ENCODE measurements at regions not wholly inside any gene's neighbourhood (a gene's known extent, or its start where the extent isn't known, plus 50 kb on each side); places are given as distances from the start of the nearest gene placed in this dataset.
A peak's percentile ranks its signal among the peaks of the same experiment; 100 is the strongest.
"Not testable (repeated sequence)": the region's sequence is repeated elsewhere in the genome, so short reads cannot be mapped to it uniquely, and the experiment has no call there.

DNA sequence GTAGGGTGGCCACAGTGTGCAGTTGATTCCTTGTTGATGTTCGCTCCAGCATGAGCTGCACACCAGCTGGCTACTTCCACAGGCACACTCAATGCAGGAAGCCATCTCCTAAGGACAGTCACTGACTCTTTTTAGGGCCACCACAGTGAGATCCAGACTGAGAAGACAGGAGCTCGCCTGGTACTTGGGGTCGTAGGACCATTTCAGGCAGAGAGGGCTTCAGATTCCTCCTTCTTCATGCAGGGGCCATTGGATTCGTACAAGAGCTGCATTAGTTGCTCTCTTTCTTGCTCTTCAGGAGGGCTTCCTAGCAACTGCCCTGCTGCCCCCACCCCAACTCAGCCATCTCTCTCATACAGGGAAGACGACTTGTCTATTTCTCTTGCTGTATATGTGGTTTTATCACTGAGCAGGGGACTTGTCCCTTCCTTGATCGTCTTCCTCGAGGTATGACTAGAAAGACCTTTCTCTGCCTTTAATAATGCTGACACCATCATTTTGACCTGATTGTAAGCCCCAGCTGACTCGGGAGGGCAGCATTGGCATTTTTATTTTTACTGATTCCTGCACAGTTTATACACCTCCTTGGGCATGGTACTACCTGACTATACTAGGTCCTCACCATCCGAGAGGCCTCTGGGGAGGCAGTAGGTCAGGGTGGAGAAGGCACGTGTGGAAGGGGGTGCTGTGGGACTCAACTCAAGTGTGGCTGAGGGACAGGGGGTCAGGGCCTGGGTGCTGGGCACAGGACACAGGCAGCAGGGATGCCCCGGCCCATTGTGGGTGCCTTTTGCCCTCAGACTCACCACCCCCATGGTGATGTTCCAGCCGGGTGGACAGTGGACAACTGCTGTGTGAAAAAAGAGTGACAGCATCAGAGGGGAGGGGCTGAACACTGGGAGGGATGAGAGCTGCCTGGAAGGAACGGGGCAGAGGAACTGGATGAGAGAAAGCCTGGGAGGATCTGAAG, 136.7 kb upstream of the ZNF746 start:
- no peak for DNase-seq (ENCODE audit: low read depth)

DNA sequence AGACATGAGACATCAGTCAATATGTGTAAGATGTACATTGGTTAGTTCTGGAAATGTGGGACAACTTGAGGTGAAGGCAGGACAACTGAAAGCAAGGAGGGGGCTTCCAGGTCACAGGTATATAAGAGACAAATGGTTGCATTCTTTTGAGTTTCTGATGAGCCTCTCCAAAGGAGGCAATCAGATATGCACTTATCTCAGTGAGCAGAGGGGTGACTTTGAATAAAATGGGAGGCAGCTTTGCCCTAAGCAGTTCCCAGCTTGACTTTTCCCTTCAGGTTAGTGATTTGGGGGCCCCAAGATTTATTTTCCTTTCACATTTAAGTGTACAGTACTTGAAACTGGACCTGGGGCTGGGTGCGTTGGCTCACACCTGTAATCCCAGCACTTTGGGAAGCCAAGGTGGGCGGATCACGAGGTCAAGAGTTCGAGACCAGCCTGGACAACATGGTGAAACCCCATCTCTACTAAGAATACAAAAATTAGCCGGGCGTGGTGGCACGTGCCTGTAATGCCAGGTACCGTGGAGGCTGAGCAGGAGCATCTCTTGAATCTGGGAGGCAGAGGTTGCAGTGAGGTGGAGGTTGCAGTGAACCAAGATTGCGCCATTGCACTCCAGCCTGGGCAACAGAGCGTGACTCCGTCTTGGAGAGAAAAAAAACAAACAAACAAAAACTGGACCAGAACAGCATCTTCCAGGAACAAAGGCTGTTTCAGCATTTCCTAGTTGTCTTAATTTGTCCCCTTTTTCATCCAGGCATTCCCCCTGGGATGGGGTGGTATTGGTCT, 130.9 kb upstream of the ZNF746 start:
- not testable (repeated sequence) for DNase-seq (ENCODE audit: low read depth)

DNA sequence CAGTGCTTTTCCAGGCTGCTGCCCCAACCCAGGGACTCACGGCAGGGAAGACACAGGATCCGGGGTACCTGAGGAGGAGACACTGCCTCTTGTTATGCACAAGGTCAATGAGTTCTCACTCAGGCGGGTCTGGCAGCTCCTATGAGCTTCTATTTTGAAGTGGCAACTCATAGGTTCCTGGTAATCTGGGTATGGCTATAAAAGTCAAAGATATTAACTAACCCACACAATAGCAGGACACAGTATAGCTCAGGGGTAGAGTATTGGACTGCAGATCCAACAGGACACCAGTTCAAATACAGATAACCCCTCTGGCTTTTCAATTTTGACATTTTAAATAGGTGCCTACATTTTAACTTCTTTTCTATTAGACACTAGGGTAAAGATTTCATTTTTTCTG, 130.3 kb upstream of the ZNF746 start:
- DNase-seq (ENCODE audit: low read depth) = no peak

DNA sequence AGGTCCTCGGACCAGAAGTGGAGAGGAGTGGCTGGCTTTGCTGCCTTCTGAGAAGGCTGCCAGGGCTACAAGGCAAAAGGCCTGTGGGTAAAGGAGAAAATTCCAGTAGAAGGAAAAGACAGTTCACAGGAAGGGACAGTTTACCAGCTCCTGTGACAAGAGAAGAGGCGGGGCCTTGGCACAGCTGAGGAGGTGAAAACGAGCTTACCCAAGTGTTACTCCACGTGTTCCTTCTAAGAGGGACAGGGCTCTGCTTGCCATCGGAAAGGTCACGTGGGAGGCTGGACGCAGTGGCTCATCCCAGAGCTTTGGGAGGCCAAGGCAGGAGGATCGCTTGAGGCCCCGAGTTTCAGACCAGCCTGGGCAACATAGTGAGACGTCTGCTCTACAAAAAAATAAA, 129.4 kb upstream of the ZNF746 start:
- DNase-seq (ENCODE audit: low read depth) = no peak

DNA sequence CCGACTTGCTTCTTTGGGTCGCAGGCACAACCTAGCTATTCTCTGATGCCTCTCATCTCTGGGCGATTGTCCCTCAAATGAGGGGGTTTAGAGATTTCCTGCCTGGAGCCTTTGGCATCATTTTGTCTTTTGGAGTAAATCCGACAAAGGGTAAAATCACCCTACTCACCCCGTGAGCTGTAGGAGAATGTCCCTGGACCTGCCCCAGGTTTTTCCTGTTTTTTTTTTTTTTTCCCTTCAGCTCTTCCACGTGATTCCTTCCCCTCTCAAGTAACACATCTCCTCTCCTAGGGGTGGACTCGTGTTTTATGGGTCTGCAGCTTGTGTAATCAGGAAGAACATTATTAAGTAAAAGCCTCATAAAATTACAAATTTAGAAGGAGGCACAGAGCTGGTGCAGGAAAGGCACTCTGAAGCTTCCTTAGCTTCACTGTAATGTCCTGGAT, 128.4 kb upstream of the ZNF746 start:
- peak; percentile 48 for DNase-seq (ENCODE audit: low read depth)

DNA sequence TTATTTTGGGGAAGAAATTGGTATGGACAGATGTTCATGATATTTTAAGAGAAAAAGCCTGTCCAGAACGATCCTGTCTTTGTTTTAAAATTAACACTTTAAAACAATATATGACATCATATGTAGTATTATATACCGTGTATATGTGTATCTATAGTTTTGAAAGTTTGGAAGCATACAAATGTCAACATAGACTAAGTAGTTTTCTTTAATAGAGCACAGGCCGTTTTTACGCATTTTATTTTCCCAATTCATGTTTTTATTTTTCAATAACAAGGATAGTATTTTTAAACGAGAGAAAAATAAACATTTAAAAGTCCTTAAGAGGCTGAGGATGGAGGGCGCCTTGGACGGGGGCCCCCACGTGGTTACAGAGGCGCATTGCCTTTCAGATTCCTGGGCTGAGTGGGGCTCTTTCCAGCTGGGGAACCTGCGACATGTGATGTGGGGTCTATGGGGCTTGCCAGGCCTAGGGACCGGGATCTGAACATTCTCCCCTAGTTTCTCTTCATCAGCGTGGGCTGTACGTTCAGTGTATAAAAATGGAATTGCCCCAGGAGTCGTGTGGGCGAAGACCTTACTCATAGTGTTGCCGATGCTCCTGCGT, 127.8 kb upstream of the ZNF746 start:
- peak; percentile 42 for DNase-seq (ENCODE audit: low read depth)

DNA sequence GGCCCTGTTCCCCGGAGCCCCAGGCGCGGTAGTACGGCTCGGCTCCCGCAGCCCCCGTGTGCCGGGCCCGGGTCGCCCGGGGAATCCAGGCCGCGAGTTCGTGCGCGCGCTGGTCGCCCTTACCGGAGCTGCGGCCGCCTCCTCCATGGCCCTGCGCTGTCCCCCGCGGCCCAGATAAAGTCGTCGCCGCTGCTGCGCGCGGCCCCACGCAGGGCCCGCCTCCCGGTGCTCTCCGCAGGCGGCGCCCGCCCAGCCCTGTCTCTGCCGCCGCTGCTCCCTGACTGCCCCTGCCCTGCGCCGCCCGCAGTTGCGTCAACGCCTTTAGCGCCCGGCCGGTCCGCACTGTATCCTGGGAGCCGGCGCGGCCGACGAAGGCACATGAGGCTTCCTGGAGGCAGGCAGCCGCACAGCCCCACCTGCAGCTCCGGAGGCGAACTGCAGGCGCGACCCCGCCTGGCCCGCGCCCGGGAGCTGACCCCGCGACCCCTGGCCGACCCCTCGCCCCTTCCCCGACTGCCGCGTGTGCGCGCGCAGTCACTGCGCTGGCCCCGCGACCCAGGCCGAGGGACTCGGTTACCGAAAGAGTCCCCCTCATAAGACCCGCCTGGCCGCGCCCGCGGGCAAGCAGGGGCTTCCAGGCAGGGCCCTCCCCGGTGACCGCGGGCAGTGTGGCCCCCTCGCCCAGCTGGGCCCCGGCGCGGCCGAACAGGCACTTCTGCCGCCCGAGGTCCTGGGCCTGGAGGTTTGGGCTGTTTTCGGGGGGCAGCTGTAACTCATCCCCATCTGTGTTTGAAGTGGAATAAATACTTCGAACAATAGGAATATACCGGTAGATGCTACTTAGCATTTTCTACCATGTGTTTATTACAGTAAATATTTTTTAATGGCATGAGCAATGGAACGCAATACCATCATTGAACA, 127.1 kb upstream of the ZNF746 start:
- peak; percentile 66 for DNase-seq (ENCODE audit: low read depth)

DNA sequence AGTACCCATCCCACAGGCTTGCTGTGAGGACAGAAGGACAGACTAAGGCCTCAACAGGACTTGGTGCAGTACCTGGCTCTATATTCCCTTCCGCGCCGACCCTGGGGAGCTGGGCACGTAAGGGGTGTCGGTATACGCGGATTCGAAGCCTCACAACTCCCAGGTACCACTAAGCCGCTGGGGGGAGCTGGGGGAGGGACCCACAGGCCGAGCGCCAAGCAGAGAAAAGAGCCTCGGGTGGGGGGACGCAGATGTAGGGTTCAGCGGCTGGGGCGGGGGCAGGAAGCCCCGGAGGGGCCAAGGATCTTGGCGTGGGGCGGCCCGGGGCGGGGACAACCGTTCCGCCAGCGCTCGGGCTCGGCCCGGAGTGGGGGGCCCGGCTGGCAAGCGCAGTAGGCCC, 126.4 kb upstream of the ZNF746 start:
- DNase-seq (ENCODE audit: low read depth) = no peak

DNA sequence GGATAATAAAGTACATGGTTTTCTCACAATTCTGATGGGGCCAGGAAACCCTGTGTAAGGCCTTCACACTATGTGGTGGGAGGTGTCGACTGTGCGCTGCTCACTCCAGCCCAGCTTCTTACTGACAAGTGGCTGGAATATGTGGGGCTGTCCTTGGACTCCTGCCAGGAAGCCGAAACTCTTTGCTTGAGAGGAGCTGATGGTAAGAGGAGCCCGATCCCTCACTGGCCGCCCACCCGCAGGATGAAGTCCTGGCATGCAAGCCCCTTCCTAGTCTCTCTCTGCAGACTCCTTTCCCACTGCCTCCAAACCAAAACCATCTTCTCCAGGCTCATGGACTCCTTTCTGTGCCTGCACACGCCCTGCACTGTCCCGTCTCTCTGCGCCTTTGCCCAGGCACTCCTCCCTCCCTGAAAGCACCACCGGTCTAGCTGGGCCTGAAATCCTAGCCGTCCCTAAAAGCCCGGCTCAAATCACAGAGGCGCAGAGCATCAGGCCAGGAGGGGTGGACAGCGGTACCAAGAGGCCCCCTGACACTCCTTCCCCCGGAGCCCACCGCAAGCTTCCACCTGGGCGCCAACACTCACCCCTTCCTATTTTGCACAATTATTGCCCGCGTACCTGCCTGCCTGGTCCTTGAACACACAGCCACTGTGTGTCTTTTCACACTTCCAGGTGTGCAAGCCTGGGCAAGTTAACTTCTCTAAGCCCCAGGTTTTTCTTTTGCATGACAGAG, 125.8 kb upstream of the ZNF746 start:
- peak; percentile 37 for DNase-seq (ENCODE audit: low read depth)

DNA sequence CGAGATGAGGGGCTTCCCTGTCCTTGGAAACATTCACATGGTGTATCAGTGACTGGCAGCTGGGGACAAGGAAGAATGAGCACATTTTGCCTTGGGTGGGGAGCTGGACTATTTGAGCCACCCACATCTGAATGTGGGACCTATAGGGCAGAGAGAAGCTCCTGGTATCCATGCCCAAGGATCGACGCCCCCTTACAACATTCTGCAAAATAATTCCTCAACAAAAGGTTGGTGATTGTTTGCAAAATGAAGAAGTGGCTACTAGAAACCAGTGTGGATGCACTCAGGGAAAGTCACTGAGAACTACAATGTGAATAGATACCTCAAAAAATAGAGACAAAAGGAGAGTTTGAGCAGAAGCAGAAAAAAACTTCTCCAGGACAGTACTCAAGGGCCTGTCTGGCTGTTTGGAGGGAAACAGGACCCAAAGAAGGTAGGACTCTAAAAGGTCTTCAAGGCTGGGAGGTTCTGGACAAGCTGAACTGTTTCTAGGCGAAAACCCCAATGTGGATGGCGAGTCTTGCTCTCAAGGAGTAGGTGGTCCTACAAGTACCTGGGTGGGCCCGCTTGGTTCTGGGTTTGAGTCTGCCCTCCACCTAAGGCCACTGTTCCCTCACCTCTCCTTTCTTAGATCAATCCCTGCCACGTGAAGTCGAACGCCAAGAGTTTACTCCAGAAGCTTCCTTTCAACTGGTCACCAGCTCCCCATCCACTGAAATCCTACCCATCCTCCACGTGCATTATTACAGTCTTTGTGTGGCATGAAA, 125.0 kb upstream of the ZNF746 start:
- no peak for DNase-seq (ENCODE audit: low read depth)

DNA sequence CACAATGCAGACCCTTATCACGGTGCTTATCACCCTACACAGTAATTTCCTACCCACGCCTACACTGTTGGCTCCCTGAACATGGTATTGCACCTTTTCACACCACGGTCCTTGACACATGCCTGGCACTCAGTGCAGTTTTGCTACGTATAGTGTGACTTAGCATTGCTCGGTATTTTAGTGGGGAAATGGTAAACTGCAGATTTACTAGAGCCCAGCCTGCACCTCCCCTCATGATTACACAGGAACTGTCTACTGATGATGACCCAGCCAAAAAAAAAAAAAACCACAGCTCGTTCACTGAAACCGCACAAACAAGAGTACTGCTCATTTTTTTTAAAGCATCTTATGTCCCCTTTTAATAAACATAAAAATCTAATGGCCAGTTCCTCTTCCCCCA, 124.2 kb upstream of the ZNF746 start:
- DNase-seq (ENCODE audit: low read depth) = no peak

DNA sequence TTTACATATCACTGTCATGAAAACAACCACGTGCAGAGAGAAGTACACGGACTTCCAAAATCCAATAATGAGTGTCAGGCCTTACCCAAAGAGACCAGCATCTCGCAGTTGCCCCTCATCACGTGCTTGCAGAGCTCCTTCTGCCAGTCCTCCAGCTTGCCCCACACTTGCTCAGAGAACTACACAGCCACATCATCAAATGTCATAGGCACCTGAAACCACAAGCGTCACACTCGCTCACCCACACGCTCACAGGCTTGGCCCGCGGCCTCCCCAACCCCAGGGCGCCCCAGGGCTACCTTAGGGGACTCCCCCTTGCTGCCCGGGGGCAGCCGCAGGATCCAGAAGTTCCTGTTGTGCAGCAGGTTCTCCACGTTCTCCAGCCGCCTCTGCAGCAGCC, 123.4 kb upstream of the ZNF746 start:
- DNase-seq (ENCODE audit: low read depth) = no peak

DNA sequence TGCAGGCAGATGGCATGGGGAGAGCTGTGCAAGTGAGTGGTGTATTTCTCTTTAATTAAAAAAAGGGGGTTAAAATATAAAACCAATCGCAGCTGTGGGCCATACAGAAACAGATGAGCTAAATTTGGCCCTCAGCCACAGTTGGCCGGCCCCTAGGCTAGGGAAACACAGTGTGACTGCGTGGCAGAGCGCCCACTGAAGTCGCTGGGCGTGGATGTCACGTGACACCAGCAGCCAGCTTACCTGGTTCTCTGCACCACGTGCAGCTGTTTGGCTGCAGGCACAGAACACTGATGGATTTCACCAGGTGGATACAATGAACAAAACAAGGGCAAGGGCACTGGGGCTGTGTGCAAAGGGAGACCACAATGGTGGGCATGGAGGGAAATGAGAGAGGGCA, 119.3 kb upstream of the ZNF746 start:
- DNase-seq (ENCODE audit: low read depth) = no peak

DNA sequence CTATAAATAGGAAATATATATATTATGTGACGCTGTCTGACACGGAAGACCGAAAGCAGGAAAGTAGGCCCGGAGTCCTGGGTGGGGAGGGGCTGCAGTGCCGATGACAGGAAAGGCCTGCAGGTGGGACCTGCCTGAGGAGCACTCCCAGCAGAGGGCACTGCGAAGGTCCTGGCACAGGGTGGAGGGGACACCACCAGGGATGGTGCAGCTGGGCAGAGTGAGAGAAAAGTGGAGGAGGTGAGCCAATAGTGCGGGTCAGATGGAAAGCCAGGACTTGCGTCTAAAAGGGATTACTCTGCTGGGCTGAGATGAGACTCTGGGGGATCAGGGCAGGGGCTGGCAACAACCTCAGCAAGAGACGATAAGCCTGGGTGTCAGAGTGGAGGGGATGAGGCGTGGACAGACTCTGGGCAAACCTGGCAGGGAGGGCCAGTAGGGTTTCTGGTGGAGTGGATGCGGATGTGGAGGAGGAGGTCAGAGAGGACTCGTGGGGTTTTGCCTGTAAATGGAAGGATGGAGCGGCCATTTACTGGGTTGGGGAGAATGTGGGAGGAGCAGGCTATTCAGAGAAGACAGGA, 118.2 kb upstream of the ZNF746 start:
- no peak for DNase-seq (ENCODE audit: low read depth)

DNA sequence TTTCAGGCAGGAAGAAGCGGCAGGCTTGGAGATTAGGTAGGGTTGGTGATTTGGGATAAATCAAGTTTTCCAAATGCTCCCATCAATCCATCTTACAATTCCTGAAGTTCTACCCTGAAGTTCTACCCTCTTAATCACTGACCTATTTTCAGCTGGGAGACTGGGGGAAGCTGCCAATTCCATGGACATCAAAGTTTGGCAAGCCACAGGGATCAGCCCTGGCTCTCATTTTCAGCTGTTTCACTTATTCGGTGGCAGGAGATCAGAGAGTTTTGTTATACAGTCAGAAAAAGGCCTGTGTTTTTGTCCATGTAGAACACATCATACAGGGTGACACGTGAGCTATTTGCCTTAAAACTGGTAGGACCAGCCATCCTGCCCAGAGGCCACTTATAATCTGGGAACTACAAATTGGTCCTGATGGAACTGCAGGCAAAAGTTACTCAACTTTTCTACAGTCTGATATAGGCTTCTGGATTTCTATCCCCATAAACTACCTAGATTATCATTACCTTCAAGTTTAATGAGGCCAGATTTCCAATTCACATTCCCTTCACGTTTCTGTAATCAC, 112.9 kb upstream of the ZNF746 start:
- no peak for DNase-seq (ENCODE audit: low read depth)

DNA sequence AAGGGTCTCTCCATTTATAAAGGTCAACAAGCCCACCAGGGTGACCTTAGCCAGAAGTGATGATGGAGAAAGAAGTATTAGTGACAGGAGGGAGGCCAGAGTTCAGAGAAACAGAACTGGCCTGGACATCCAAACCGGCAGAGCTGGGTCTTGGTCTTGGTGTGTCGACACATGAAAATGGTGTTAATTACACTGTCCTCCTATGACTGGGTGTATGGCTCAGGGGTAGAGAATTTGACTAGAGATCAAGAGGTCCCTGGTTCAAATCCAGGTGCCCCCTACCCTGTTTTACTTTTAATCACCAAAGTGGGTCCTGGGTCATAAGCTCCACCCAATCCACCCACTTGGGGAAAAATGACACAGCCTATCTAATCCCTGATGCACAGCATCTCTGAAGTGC, 110.6 kb upstream of the ZNF746 start:
- no peak for DNase-seq (ENCODE audit: low read depth)

DNA sequence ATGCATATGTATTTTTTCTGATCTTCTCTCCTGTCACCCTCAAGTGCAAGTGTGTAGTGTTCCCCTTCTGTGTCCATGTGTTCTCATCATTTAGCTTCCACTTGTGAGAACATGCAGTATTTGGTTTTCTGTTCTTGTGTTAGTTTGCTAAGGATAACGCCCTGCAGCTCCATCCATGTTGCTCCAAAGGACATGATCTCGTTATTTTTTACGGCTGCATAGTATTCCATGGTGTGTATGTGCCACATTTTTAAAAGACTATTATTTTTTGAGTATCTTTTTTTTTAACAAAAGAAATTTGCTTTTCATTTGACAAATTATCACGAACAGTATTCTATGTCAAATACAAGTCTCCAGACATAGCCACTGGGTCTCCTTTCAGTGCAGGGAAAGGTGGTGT, 110.1 kb upstream of the ZNF746 start:
- no peak for DNase-seq (ENCODE audit: low read depth)

DNA sequence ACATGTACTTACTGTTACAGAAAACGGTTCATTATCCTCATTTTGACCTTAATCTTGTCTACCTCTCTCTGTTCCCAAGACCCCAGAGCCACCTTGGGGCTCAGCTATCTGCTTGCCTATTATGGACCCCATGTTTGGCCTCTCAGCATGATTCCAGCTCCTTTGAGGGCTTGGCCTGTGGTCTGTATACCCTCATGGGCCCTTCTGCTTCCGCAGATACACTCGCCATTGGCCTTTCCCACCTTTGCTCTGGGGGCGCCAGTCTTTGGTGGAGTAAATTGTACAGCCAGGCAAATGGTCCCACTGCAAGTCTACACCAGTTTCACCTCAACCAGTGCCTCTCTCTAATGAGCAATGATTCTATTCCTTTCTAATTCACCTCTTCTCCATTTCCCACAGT, 109.2 kb upstream of the ZNF746 start:
- no peak for DNase-seq (ENCODE audit: low read depth)

DNA sequence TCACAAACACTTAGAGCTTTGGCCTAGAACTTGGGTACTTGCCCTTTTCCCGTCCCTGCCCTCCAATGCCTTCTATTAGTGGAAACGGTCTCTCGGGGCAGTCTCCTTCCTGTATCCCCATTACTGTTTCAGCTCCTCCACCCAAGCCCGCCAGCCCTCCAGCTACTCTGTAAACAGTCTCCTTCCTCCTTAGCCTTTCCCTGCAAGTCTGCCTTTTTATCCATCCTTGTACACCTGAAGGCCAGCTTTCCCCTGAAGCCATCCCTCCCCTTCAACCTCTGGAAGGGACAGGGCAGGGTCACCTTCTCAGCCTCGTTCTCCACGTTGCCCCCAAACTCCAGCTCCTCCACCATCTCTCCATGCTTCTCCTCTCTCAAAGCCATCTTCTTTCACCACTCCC, 108.1 kb upstream of the ZNF746 start:
- DNase-seq (ENCODE audit: low read depth) = no peak

Data from renal cortical epithelial cell (primary cell).